SKM-1 (cell line): ENCODE measurements at regions not wholly inside any gene's neighbourhood (a gene's known extent, or its start where the extent isn't known, plus 50 kb on each side); places are given as distances from the start of the nearest gene placed in this dataset.
"Not testable (repeated sequence)": the region's sequence is repeated elsewhere in the genome, so short reads cannot be mapped to it uniquely, and the experiment has no call there.

Experiments
- DNase-seq: peaks from one replicate; lab custom pipeline; 2025; ENCODE audit not compliant: unreplicated experiment; lab: John Stamatoyannopoulos, UW

- DNase-seq = no peak
Observed at GRCh38 chr17:65314212-65314611, 177.0 kb downstream of the RGS9 start.

DNA sequence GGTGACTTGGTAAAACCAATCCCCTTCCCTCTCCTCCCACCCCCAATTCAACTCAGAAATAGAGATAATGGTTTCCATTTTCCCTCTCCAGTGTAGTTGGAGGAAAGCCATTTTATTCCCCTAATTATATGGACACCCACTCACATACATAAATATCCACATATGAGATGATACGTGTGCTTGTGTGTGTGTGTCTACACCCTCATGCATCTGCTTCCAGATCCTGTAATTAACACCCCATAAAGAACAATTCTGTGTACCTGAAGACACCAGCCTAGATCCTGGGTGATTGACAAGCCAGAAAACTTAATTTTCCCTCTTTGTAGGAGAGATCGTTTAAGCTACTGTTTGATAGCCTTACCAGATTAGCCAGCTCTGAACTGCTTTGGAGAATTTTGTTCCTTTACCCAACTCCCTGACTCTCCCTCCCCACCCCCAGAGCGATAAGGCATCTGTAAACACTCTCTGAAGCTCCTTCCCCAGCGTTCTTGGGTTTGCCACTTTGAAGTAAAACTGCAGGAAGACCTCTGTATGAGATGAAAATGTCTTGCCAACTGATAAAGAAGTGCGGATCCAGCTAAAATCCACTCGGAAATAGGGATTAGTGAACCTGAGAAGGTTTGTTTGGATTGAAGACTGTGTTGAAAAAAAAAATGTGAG is 175.7 kb downstream of the RGS9 start:
- DNase-seq = no peak

GRCh38 chr17:65311261-65311660 is 174.1 kb downstream of the RGS9 start:
- DNase-seq = no peak

GRCh38 chr17:65307961-65308316 is 170.8 kb downstream of the RGS9 start:
- DNase-seq = no peak

DNA sequence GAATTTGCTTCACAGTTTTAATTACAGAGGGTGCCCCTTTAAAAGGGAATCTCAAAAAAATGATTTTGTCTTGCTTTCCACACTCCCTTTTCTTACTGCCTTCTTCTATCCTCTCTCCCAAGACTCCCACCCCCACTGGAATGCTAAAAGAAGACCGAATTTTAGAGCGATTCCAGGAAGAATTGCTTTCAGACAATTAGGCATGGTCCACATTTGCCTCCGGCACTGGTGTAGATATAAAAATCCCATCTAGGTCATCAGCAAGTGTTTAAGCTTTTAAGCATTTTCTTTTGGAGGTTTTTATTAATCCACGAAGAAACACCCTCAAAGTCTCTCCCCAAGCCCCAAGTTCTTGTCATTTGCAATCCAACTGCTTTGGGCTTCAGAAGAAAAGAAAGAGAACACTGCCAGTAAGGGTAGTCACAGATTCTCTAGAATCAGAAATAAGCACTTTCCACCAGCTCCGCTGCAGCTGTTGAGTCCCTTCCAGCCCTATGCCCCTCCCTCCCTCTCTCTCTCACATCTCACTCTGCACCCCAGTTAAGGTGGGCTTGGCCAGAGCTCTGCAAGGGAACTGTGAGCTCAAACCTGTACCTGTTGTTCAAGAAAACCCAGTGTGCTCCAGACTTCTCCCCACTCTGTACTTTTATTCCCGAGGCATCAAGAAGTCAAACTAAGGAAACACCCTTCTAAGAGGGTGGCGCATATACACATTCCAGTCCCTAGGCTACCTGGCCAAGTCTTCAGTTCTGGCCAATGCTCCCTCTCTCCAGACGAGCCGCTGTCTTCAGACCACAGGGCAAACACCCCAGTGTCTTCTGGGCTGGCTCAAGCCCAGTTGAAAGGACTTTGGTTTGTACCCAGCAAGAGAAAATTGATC is 170.2 kb downstream of the RGS9 start:
- DNase-seq = no peak

- no peak for DNase-seq
Observed at GRCh38 chr17:65305778-65306177, 168.6 kb downstream of the RGS9 start.

DNA sequence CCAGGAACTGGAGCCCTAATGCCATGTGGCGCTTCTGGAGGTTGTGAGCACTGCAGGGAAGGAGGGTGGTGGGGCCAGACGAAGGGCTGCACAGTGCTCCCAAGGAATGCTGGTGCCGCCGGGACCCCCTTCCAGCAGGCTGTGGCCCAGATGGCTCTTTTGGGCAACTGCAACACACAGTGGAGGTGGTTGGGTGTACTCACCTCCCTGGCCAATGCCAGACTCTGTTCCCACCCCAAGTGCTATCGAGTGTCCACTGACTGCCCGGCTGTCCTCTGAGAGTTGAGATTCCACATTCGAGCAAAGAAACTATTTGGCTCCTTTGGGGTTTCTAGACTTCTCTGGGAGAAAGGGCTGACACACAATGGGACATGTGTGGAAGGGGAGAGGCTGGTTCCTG is 167.9 kb downstream of the RGS9 start:
- DNase-seq = no peak

DNA sequence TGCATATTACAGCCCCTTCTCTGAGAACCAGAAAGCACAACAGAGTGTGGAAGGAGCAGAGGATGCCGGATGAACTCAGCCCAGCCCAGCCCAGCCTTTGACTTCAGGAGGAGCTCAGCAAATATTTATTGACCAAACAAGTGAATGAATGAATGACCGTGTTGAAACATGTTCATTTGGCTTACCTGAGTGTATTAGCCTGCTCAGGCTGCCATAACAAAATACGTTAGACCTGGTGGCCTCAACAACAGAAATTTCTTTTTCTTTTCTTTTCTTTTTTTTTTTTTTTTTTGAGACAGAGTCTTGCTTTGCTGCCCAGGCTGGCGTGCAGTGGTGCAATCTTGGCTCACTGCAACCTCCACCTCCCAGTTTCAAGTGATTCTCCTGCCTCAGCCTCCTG is 164.7 kb downstream of the RGS9 start:
- DNase-seq = not testable (repeated sequence)

DNA sequence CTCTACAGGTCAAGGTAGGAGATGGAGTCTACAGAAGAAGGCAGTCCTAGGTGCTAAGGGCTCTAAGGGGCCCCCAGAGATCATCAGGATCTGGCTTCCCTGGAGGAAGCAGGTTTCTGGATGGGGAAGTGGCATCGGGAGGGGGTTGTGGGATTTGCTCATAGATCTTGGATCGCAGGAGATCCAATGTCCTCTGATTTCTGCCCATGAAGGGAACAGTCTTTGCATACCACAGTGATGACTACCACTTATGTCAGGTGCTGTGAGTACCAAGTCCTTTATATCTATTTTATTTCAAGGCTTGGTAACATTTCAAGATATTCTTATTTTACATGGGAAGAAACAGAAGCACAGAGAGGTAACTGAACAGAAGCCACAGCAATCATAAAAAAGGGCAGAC is 164.0 kb downstream of the RGS9 start:
- DNase-seq = no peak

GRCh38 chr17:65297916-65298315 is 160.7 kb downstream of the RGS9 start:
- no peak for DNase-seq

DNA sequence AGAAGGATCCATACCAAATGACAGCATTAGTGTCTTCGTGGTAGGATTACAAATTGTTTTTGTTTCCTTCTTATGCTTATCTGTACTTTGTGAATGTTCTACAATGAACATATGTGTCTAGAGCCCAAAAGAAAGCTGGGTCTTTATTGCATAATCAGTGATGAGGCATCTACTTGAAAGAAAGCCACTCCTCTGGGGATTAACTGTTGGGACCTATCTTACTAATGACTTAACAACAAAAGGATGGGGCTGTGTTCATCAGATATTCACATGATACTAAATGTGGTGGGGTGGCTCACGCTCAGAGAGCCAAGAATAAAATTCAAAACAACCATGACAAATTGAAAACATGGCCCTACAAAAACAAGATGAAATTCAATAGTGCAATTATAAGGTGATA is 160.2 kb downstream of the RGS9 start:
- DNase-seq = no peak

DNA sequence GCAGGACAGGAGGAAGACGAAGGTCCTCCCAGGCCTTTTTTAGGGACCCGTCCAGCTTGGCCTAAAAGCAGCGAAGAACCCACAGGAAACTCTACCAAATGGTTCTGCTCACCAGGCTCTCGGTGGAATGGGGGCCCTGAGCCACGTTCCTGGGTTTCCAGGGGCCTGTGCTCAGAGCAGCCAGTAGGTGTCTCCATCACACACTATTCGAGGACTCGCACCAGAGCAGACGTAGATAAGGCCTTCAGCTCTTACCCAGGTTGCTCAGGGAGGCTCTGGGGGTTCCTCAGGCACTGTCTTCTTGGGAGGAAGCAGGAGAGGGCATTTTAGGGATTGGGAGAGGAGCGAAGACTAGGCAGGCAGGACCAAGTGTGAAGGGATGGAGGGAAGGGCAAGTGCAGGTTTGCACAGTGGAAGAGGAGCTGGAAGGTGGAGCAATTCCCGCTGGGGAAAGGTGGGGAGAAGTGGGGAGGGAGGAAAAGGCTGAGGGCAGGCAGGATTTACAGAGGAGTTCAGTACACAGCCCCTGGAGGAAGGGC is 157.1 kb downstream of the RGS9 start:
- peak; percentile 31 for DNase-seq

- no peak for DNase-seq
Observed at GRCh38 chr17:65293584-65294180, 156.5 kb downstream of the RGS9 start.

DNA sequence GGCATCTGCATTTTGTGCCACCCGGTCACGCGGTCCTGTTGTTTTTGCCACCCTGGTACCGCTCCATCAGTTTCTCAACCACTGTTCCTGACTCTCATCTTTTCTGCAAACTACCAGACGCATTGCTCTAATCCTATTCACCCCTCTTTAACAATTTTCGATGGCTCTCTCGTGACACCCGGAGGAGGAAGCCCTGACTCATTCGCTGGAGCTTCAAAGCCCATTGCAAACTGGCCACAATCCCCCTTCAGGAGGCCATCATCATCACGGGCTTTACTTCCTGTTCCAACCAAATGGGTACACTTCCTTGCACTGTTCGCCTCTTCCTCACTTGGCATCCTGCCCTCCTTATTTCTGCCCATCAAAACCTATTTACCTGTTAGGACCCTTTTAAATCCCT is 155.3 kb downstream of the RGS9 start:
- no peak for DNase-seq

- DNase-seq = not testable (repeated sequence)
Observed at GRCh38 chr17:65291301-65291700, 154.1 kb downstream of the RGS9 start.

- no peak for DNase-seq
Observed at GRCh38 chr17:65290616-65291015, 153.4 kb downstream of the RGS9 start.

DNA sequence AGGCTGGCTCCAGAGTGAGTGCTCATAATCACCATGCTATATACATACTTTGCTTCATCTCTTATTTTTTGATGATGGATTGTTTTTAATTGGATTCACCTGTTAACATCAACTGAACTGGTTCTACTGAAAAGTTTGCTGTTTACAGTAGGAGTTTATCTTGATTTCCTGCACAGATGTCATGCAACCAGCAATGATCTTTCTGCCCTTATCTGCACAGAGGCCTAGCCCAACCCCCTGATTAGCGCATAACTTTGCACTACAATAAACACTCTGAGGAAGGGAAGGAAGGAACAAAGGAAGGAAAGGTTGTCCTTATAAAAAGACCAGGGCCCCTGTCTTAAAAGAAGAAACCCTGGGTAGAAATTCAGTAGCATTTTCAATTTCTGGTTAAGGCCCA is 152.9 kb downstream of the RGS9 start:
- no peak for DNase-seq

- no peak for DNase-seq
Observed at GRCh38 chr17:65287040-65287439, 149.9 kb downstream of the RGS9 start.

DNA sequence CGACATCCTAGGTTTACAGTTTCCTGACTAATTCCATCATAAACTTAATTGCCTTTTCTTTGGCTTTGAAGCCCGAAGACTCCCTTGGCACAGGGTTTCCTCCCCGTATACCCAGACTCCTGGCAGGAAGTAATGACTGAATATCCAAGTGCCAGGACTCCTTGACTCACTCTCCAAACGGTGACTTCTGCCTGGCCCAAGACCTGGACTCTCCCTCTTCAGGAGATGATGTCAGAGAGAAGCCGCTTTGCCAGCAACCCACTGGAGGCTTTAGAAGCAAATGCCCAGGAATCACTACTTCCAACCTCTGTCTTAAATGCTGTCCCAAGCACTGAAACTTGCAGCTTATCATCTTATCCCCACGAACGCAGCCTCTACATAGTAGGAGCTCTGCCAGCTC is 146.5 kb downstream of the RGS9 start:
- no peak for DNase-seq

DNA sequence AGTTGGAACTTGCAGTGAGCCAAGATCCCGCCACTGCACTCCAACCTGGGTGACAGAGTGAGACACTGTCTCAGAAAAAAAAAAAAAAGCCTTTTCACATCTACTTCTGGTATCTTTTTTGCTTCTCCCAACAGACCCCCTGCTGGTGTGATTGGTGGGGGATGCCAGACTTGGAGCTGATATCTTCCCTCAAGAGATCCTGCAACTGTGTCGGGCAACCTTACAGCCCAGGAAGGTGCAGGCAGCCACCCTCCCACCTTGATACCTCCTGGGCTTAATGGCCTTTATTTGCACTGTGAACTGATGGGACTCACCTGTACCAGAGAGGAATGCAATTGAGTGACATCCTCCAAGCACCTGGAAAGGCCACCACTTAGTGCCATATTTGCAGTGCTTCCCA is 142.3 kb downstream of the RGS9 start:
- DNase-seq = no peak

GRCh38 chr17:65278820-65279184 is 141.6 kb downstream of the RGS9 start:
- no peak for DNase-seq
